Dedifferentiated amniotic fluid mesenchymal stem cell (primary cell): ENCODE measurements at regions not wholly inside any gene's neighbourhood (a gene's known extent, or its start where the extent isn't known, plus 50 kb on each side); places are given as distances from the start of the nearest gene placed in this dataset.
"Not testable (repeated sequence)": the region's sequence is repeated elsewhere in the genome, so short reads cannot be mapped to it uniquely, and the experiment has no call there.

ENCODE experiments used
- DNase-seq: peaks from one replicate; pipeline ENCODE4 v3.0.0-alpha.2; 2016; ENCODE audit errors: extremely low spot score

DNA sequence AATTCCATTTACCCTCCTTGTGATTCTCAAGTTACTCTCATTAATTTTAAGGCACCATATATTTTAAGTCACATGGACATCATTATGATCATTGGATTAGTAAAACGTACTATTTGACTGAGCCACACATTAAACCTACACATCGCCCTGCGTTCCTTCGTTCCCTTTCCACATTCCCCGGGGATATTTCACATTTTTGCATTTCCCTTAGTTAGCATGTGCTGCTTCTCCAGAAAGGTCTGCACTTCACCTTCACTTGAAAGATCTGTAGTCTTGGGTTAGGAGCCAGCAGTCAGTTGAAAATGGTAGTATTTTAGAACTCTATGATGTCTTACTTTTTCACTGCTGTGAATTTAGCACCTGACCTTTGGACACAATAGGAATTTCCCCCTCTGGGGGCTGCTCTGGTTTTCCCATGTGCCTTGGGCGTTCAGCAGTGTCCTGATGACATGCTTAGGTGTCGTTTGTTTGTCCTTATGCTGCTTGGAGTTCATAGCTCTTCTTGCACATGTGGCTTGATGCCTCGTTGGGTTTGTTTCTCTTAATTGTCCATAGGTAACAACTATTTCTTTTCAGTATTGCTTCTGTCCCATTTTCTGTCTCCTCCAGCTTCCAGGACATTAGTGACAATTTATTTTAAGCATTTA is 56.9 kb upstream of the NBPF20 start:
- DNase-seq: not testable (repeated sequence)

DNA sequence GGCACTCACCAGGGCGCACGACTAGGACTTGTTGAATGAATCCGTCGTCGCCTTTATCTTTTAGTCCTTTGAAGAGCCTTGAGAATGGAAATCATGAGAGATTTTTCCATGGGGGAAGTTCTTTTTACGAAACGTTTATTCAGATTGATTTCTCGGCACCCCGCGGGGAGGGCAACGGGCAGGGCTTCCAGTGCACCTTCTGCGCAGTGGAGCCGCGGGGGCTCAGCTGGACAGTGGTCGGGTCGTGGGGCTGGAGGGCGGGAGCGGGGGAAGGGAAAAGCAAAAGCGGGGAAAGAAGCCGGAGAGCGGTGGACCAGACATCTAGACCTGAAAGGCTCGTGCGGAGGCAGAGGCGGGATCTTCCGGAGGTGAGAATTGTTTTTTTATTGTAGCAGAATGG is 50.6 kb upstream of the NBPF20 start:
- not testable (repeated sequence) for DNase-seq

GRCh38 chr1:145475369-145475915 is 50.0 kb upstream of the NBPF20 start:
- DNase-seq: not testable (repeated sequence)
